ENCODE measurements at regions not wholly inside any gene's neighbourhood (a gene's known extent, or its start where the extent isn't known, plus 50 kb on each side); places are given as distances from the start of the nearest gene placed in this dataset.

GRCh38 chr2:136373029-136373428 is 255.1 kb upstream of the CXCR4 start:
- DNase-seq (ENCODE audit: low spot score), result no peak

GRCh38 chr2:136363900-136364299 is 246.0 kb upstream of the CXCR4 start:
- no peak for DNase-seq (ENCODE audit: low spot score)

- no peak for DNase-seq (ENCODE audit: low spot score)
Observed at GRCh38 chr2:136363470-136363869, 245.5 kb upstream of the CXCR4 start.

- DNase-seq (ENCODE audit: low spot score), result no peak
Observed at GRCh38 chr2:136362676-136363390, 244.9 kb upstream of the CXCR4 start.

GRCh38 chr2:136361521-136361920 is 243.6 kb upstream of the CXCR4 start:
- DNase-seq (ENCODE audit: low spot score), result no peak

- no peak for DNase-seq (ENCODE audit: low spot score)
Observed at GRCh38 chr2:136360790-136361189, 242.8 kb upstream of the CXCR4 start.

GRCh38 chr2:136359121-136359965 is 241.4 kb upstream of the CXCR4 start:
- DNase-seq (ENCODE audit: low spot score), result no peak

GRCh38 chr2:136358576-136358975 is 240.6 kb upstream of the CXCR4 start:
- no peak for DNase-seq (ENCODE audit: low spot score)

GRCh38 chr2:136357007-136357380 is 239.0 kb upstream of the CXCR4 start:
- no peak for DNase-seq (ENCODE audit: low spot score)

GRCh38 chr2:136356125-136357006 is 238.4 kb upstream of the CXCR4 start:
- DNase-seq (ENCODE audit: low spot score), result no peak

GRCh38 chr2:136351684-136352083 is 233.7 kb upstream of the CXCR4 start:
- DNase-seq (ENCODE audit: low spot score), result no peak

- DNase-seq (ENCODE audit: low spot score), result no peak
Observed at GRCh38 chr2:136347981-136348380, 230.0 kb upstream of the CXCR4 start.

- no peak for DNase-seq (ENCODE audit: low spot score)
Observed at GRCh38 chr2:136344339-136344738, 226.4 kb upstream of the CXCR4 start.

GRCh38 chr2:136342138-136342537 is 224.2 kb upstream of the CXCR4 start:
- DNase-seq (ENCODE audit: low spot score), result no peak

- DNase-seq (ENCODE audit: low spot score), result no peak
Observed at GRCh38 chr2:136334967-136335366, 217.0 kb upstream of the CXCR4 start.

GRCh38 chr2:136332436-136333095 is 214.6 kb upstream of the CXCR4 start:
- DNase-seq (ENCODE audit: low spot score), result no peak

- DNase-seq (ENCODE audit: low spot score), result no peak
Observed at GRCh38 chr2:136331226-136331625, 213.3 kb upstream of the CXCR4 start.

- no peak for DNase-seq (ENCODE audit: low spot score)
Observed at GRCh38 chr2:136328207-136328795, 210.4 kb upstream of the CXCR4 start.

GRCh38 chr2:136327162-136327852 is 209.4 kb upstream of the CXCR4 start:
- no peak for DNase-seq (ENCODE audit: low spot score)

GRCh38 chr2:136325844-136326331 is 207.9 kb upstream of the CXCR4 start:
- no peak for DNase-seq (ENCODE audit: low spot score)

GRCh38 chr2:136324966-136325365 is 207.0 kb upstream of the CXCR4 start:
- DNase-seq (ENCODE audit: low spot score), result no peak

Measured in left forelimb (tissue), 1 donor.